KMS-11 (cell line): ENCODE measurements at regions not wholly inside any gene's neighbourhood (a gene's known extent, or its start where the extent isn't known, plus 50 kb on each side); places are given as distances from the start of the nearest gene placed in this dataset.

Experiments used
- H2AFZ ChIP-seq: fragments of 200-600 bp; sonication (generic); 2 replicates; pipeline ENCODE4 v1.6.1; 2016; ENCODE audit warnings: antibody characterized with exemption, mixed run types, low read depth
- H3K27ac ChIP-seq: fragments of 200-600 bp; sonication (generic); 2 replicates; pipeline ENCODE4 v1.6.1; 2016; ENCODE audit warnings: mild to moderate bottlenecking, mixed run types
- H3K27me3 ChIP-seq: fragments of 200-600 bp; sonication (generic); 2 replicates; pipeline ENCODE4 v1.6.1; 2017; ENCODE audit warnings: mild to moderate bottlenecking, low read depth, mixed run types, moderate library complexity; ENCODE audit not compliant: insufficient read depth
- H3K36me3 ChIP-seq: fragments of 200-600 bp; sonication (generic); 2 replicates; pipeline ENCODE4 v1.6.1; 2017; ENCODE audit warnings: mild to moderate bottlenecking, mixed run types; ENCODE audit not compliant: insufficient read depth
- H3K4me1 ChIP-seq: fragments of 200-600 bp; sonication (generic); 2 replicates; pipeline ENCODE4 v1.6.1; 2016; ENCODE audit warnings: mild to moderate bottlenecking, low read depth, mixed run types; ENCODE audit not compliant: poor library complexity, severe bottlenecking
- H3K4me2 ChIP-seq: fragments of 200-600 bp; sonication (generic); 2 replicates; pipeline ENCODE4 v1.7.0; 2016; ENCODE audit warnings: mild to moderate bottlenecking, mixed run types
- H3K4me3 ChIP-seq: fragments of 200-600 bp; sonication (generic); IDR thresholded peaks from 2 replicates; pipeline ENCODE4 v1.6.1; 2017; ENCODE audit warnings: low read depth, low read length, mixed read lengths; ENCODE audit not compliant: insufficient read depth
- H3K79me2 ChIP-seq: fragments of 200-600 bp; sonication (generic); 2 replicates; pipeline ENCODE4 v1.6.1; 2016; ENCODE audit warnings: low read depth, mixed run types; ENCODE audit not compliant: insufficient read depth
- H3K9ac ChIP-seq: fragments of 200-600 bp; sonication (generic); 2 replicates; pipeline ENCODE4 v1.6.1; 2016; ENCODE audit warnings: mild to moderate bottlenecking, mixed run types
- H4K20me1 ChIP-seq: fragments of 200-600 bp; sonication (generic); 2 replicates; pipeline ENCODE4 v1.6.1; 2016; ENCODE audit warnings: mild to moderate bottlenecking, mixed run types; ENCODE audit not compliant: insufficient read depth
- TF ChIP-seq, protein P1 (sequence below): fragments of 200-600 bp; sonication (generic); conservative IDR thresholded peaks from 2 replicates; pipeline ENCODE4 v1.6.1; 2017; ENCODE audit warnings: low read depth, mild to moderate bottlenecking, antibody characterized with exemption, low read length, moderate library complexity, mixed read lengths

DNA sequence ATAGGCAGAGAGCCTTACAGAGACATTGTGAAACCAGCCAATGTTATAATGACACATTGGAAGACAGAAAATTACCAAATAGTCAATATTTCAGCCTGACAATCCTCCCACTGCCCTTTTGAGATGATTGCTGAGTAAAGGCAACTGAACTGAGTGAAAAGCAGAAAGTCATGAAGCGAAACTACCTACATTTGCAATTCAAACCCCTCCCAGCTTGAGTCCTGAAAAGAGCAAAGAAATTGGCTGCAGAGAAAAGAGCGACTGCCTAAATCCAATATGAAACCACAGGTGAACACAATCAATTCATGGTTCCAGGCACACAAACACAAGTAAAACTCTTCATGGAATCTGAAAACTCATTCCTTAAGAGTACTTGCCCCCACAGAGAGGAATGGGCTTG lies 143.4 kb upstream of the CHRM3 start:
- H2AFZ ChIP-seq: peak overlapping the region; percentile 19; the same call in 1 of the 2 replicates
- peaks cover 53% of the 10 kb centered on the region for H3K4me1 ChIP-seq
- H3K27me3 ChIP-seq: no peaks in the 10 kb centered on the region
- H3K79me2 ChIP-seq: no peaks in the 10 kb centered on the region
- TF ChIP-seq, protein P1, sequence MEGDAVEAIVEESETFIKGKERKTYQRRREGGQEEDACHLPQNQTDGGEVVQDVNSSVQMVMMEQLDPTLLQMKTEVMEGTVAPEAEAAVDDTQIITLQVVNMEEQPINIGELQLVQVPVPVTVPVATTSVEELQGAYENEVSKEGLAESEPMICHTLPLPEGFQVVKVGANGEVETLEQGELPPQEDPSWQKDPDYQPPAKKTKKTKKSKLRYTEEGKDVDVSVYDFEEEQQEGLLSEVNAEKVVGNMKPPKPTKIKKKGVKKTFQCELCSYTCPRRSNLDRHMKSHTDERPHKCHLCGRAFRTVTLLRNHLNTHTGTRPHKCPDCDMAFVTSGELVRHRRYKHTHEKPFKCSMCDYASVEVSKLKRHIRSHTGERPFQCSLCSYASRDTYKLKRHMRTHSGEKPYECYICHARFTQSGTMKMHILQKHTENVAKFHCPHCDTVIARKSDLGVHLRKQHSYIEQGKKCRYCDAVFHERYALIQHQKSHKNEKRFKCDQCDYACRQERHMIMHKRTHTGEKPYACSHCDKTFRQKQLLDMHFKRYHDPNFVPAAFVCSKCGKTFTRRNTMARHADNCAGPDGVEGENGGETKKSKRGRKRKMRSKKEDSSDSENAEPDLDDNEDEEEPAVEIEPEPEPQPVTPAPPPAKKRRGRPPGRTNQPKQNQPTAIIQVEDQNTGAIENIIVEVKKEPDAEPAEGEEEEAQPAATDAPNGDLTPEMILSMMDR: no peak
- H3K9ac ChIP-seq: no peak overlapping the region
- peak overlapping the region; percentile 37 for H3K4me2 ChIP-seq
- H4K20me1 ChIP-seq: no peaks in the 10 kb centered on the region
- no peak overlapping the region for H3K4me3 ChIP-seq
- H3K27ac ChIP-seq: peak overlapping the region; percentile 41
- no peaks in the 10 kb centered on the region for H3K36me3 ChIP-seq

DNA sequence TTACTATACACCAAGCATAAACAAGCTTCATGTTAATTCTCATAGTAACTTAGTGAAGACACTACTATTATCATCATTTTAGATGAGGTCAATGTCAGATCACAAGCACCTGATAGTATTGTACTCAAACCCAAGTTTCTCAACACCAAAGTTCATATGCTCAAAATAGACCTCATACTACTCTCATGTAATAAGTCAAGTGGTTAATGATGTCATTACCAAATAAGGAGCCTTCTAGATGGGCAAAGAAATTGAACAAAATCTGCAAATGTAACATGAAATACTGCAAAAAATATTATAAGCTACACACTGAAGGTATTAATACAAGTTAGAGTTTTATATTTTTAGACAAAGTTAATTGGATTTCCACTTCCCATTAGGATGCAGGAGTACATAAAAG lies 144.0 kb upstream of the CHRM3 start:
- peak overlapping the region; percentile 19; the same call in 1 of the 2 replicates for H2AFZ ChIP-seq
- H3K27ac ChIP-seq: peak overlapping the region; percentile 41
- H3K4me1 ChIP-seq: peaks cover 53% of the 10 kb centered on the region
- no peak overlapping the region for H3K9ac ChIP-seq
- H3K27me3 ChIP-seq: no peaks in the 10 kb centered on the region
- H3K4me3 ChIP-seq: no peak overlapping the region
- H3K36me3 ChIP-seq: no peaks in the 10 kb centered on the region
- H3K79me2 ChIP-seq: no peaks in the 10 kb centered on the region
- TF ChIP-seq, protein P1: no peak
- H3K4me2 ChIP-seq: peak overlapping the region; percentile 37; the same call in 1 of the 2 replicates
- no peaks in the 10 kb centered on the region for H4K20me1 ChIP-seq

DNA sequence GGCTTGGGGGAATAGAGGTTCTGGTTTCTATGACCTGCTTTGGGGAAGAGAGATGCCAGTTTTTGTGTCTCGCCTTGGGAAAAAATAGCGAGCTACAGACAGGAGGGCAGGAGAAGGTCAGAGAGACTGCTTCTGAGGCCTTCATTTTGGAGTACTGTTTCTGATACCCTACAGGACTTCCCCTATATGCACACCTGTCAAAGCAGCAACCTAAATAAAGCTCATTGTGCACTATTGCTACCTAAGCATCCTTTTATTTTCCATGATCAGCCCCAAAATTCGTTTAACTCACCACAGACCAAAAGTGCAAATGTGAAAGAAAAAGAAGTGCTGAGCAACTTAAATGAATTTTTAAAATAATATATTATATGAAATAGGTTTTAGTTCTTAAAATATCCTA lies 145.6 kb upstream of the CHRM3 start:
- H4K20me1 ChIP-seq: no peaks in the 10 kb centered on the region
- TF ChIP-seq, protein P1: no peak
- H3K9ac ChIP-seq: no peak overlapping the region

DNA sequence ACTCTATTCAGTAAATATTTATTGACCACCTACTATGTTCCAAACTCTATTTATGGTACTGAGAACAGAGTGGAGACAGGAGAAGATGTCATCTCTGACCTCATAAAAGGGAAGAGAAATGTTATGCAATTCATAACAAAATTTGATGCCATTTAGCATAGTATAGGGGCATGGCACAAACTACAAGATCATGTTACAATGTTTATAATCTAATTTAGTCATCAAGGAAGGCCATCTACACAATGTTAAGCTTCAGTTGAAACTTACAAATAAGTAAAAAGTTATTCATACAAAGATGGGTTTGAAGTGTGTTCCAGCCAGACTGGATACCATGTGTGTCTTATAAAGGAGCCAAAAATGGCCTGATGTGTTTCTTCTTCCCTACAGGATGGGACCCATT lies 146.8 kb upstream of the CHRM3 start:
- Histone ChIP-seq H3K27ac (no peak overlapping the region), H4K20me1 (no peaks in the 10 kb centered on the region), H3K4me1 (peaks cover 59% of the 10 kb centered on the region), H3K36me3 (no peaks in the 10 kb centered on the region), H3K27me3 (no peaks in the 10 kb centered on the region), H3K4me3 (no peak overlapping the region), H3K4me2 (no peak overlapping the region), H3K9ac (no peak overlapping the region), H3K79me2 (no peaks in the 10 kb centered on the region), H2AFZ (no peak overlapping the region)
- TF ChIP-seq, protein P1: no peak

More for the DNA sequence above, 145.6 kb upstream of the CHRM3 start:
- no peaks in the 10 kb centered on the region for H3K36me3 ChIP-seq
- peak overlapping the region; percentile 17; the same call in 1 of the 2 replicates for H3K4me2 ChIP-seq
- H3K27me3 ChIP-seq: no peaks in the 10 kb centered on the region
- peaks cover 54% of the 10 kb centered on the region for H3K4me1 ChIP-seq
- H3K4me3 ChIP-seq: no peak overlapping the region
- H3K27ac ChIP-seq: peak overlapping the region; percentile 16; the same call in 1 of the 2 replicates
- peak overlapping the region; percentile 24; the same call in 1 of the 2 replicates for H2AFZ ChIP-seq
- H3K79me2 ChIP-seq: no peaks in the 10 kb centered on the region
